Cardiac fibroblast (primary cell): ENCODE measurements at regions not wholly inside any gene's neighbourhood (a gene's known extent, or its start where the extent isn't known, plus 50 kb on each side); places are given as distances from the start of the nearest gene placed in this dataset.

ENCODE experiments used
- DNase-seq, 2 donors: peaks; one replicate each; pipeline versions ENCODE4 v3.0.0 to v3.0.0-alpha.2; 2010; ENCODE audit warnings: low read depth in 2 of 2
- H3K4me3 ChIP-seq, 2 donors: replicated peaks in 1 of 2; 1 replicate in 1 of 2; 2 replicates in 1 of 2; pipeline ENCODE4 v1.5.1; 2011; ENCODE audit warnings: low read depth in 2 of 2, low read length in 2 of 2, mild to moderate bottlenecking in 2 of 2, moderate library complexity in 1 of 2
- CTCF ChIP-seq: IDR thresholded peaks from one replicate; pipeline ENCODE4 v1.5.1; 2011; ENCODE audit warnings: low read depth, mild to moderate bottlenecking, low read length, inconsistent platforms

GRCh38 chr5:61824396-61824795, 481.6 kb upstream of the KIF2A start:
- no peak for DNase-seq

GRCh38 chr5:61827445-61827975, 478.5 kb upstream of the KIF2A start:
- DNase-seq: no peak
- H3K4me3 ChIP-seq: no peak overlapping the region
- TF ChIP-seq CTCF: no peak

More at GRCh38 chr5:61824396-61824795, 481.6 kb upstream of the KIF2A start:
- no peak overlapping the region for H3K4me3 ChIP-seq
- TF ChIP-seq CTCF: no peak

- H3K4me3 ChIP-seq: no peak overlapping the region
- DNase-seq: no peak
- TF ChIP-seq CTCF: no peak
Measured at GRCh38 chr5:61828856-61829255, 477.1 kb upstream of the KIF2A start.

GRCh38 chr5:61831736-61832135, 474.3 kb upstream of the KIF2A start:
- no peak for DNase-seq
- no peak overlapping the region for H3K4me3 ChIP-seq
- TF ChIP-seq CTCF: no peak

GRCh38 chr5:61837788-61838187, 468.2 kb upstream of the KIF2A start:
- TF ChIP-seq CTCF: no peak
- no peak for DNase-seq
- no peak overlapping the region for H3K4me3 ChIP-seq

- no peak for DNase-seq
- H3K4me3 ChIP-seq: no peak overlapping the region
Measured at GRCh38 chr5:61840361-61840760, 465.6 kb upstream of the KIF2A start.

More at GRCh38 chr5:61840361-61840760, 465.6 kb upstream of the KIF2A start:
- TF ChIP-seq CTCF: no peak
